Central memory CD8-positive, alpha-beta T cell (primary cell): ENCODE measurements at regions not wholly inside any gene's neighbourhood (a gene's known extent, or its start where the extent isn't known, plus 50 kb on each side); places are given as distances from the start of the nearest gene placed in this dataset.
"Not testable (repeated sequence)": the region's sequence is repeated elsewhere in the genome, so short reads cannot be mapped to it uniquely, and the experiment has no call there.

Experiments used
- ATAC-seq: fragments of 150-1000 bp; cut with Tn5 transposase; replicated peaks from 2 replicates; pipeline ENCODE4 v1.10.0; 2022; ENCODE audit warnings: mild to moderate bottlenecking, moderate FRiP score, moderate number of reproducible peaks; ENCODE audit not compliant: poor library complexity, severe bottlenecking; ENCODE audit errors: extremely low read depth
- DNase-seq, 2 donors: peaks; one replicate each; pipeline ENCODE4 v3.0.0; 2021; ENCODE audit warnings: low spot score in 2 of 2
- H3K27ac Mint-ChIP-seq: one replicate; pipeline ENCODE4 v1.8.0; 2022; ENCODE audit warnings: low read depth, mild to moderate bottlenecking, moderate library complexity, mixed read lengths
- H3K27me3 Mint-ChIP-seq: one replicate; pipeline ENCODE4 v1.8.0; 2022; ENCODE audit warnings: mixed read lengths
- H3K36me3 Mint-ChIP-seq: one replicate; pipeline ENCODE4 v1.8.0; 2022; ENCODE audit warnings: mild to moderate bottlenecking, moderate library complexity, mixed read lengths; ENCODE audit not compliant: insufficient read depth
- H3K4me1 Mint-ChIP-seq: one replicate; pipeline ENCODE4 v1.8.0; 2022; ENCODE audit warnings: mixed read lengths
- H3K4me3 Mint-ChIP-seq: one replicate; pipeline ENCODE4 v1.8.0; 2022; ENCODE audit warnings: mild to moderate bottlenecking, moderate library complexity, mixed read lengths
- H3K9me3 Mint-ChIP-seq: one replicate; pipeline ENCODE4 v1.8.0; 2022; ENCODE audit warnings: mixed read lengths

DNA sequence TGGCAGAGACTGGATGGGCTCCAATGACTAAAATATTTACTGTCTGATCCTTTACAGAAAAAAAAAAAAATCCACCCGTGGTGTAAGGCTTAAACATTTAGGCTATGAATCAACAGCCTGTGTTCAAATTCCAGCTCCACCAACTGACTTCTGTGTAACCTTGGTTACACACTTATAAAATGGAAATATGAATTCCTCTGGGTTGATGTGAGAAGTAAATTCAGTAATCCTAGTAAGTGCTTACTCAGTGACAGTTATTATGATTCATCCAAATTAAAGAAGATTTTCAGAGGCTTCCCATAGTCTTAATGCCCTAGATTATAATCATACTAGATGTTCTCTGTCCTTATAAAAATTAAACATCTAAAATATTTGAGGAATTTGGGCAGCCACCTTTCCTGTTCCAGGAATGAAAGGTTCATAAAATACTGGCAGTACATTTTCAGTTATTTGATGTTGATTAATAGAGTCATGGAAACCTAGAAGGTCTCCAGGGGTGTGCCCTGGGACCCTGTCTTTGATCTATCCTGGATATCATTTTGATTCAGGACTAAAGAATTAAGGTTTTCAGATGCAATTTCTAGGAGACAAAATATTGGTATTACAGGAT lies 180.3 kb upstream of the ZNF217 start:
- H3K27me3 Mint-ChIP-seq: no peaks in the 10 kb centered on the region
- H3K4me1 Mint-ChIP-seq: no peaks in the 10 kb centered on the region
- no peak for DNase-seq
- no peak for ATAC-seq
- H3K9me3 Mint-ChIP-seq: no peaks in the 10 kb centered on the region
- no peak overlapping the region for H3K27ac Mint-ChIP-seq
- H3K36me3 Mint-ChIP-seq: no peaks in the 10 kb centered on the region
- H3K4me3 Mint-ChIP-seq: no peak overlapping the region

GRCh38 chr20:53773066-53773791 lies 179.6 kb upstream of the ZNF217 start:
- not testable (repeated sequence) for DNase-seq, H3K9me3 Mint-ChIP-seq, H3K27me3 Mint-ChIP-seq, H3K36me3 Mint-ChIP-seq, H3K4me1 Mint-ChIP-seq, H3K4me3 Mint-ChIP-seq, H3K27ac Mint-ChIP-seq, ATAC-seq

DNA sequence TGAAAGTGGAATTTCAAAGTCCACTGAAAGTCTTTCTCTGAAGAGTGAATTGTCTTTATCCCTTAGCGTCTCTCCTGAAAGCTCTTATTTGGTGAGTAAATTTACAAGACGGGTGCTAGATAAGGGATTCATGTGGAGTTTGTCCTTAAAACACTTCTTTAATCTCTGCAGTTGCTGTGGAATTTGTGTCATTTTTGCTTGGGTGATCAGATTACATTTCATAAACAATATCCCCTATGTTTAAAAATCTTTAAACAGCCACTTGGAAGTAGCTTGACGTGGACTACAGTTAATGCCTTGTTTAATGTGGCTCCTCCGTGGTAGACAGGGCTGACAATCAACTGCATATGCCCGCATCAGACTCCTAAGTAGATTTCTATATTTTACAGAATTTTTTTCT lies 175.4 kb upstream of the ZNF217 start:
- H3K27ac Mint-ChIP-seq: peak overlapping the region; percentile 27
- H3K27me3 Mint-ChIP-seq: no peaks in the 10 kb centered on the region
- no peaks in the 10 kb centered on the region for H3K9me3 Mint-ChIP-seq
- H3K4me3 Mint-ChIP-seq: no peak overlapping the region
- peaks cover 6% of the 10 kb centered on the region for H3K4me1 Mint-ChIP-seq
- DNase-seq: no peak
- ATAC-seq: no peak
- H3K36me3 Mint-ChIP-seq: no peaks in the 10 kb centered on the region

GRCh38 chr20:53768329-53768728 lies 174.7 kb upstream of the ZNF217 start:
- H3K4me3 Mint-ChIP-seq: no peak overlapping the region
- H3K27ac Mint-ChIP-seq: no peak overlapping the region
- H3K9me3 Mint-ChIP-seq: no peaks in the 10 kb centered on the region
- DNase-seq: no peak
- peaks cover 6% of the 10 kb centered on the region for H3K4me1 Mint-ChIP-seq
- no peak for ATAC-seq
- no peaks in the 10 kb centered on the region for H3K27me3 Mint-ChIP-seq
- no peaks in the 10 kb centered on the region for H3K36me3 Mint-ChIP-seq

- H3K27ac Mint-ChIP-seq: no peak overlapping the region
- H3K9me3 Mint-ChIP-seq: no peaks in the 10 kb centered on the region
- H3K4me3 Mint-ChIP-seq: no peak overlapping the region
- no peak for ATAC-seq
- H3K4me1 Mint-ChIP-seq: peaks cover 6% of the 10 kb centered on the region
- no peak for DNase-seq
- no peaks in the 10 kb centered on the region for H3K27me3 Mint-ChIP-seq
- no peaks in the 10 kb centered on the region for H3K36me3 Mint-ChIP-seq
Observed at GRCh38 chr20:53767206-53767930, 173.7 kb upstream of the ZNF217 start.

GRCh38 chr20:53764415-53764800 lies 170.8 kb upstream of the ZNF217 start:
- no peak for ATAC-seq
- no peak overlapping the region for H3K27ac Mint-ChIP-seq
- H3K4me1 Mint-ChIP-seq: peaks cover 6% of the 10 kb centered on the region

DNA sequence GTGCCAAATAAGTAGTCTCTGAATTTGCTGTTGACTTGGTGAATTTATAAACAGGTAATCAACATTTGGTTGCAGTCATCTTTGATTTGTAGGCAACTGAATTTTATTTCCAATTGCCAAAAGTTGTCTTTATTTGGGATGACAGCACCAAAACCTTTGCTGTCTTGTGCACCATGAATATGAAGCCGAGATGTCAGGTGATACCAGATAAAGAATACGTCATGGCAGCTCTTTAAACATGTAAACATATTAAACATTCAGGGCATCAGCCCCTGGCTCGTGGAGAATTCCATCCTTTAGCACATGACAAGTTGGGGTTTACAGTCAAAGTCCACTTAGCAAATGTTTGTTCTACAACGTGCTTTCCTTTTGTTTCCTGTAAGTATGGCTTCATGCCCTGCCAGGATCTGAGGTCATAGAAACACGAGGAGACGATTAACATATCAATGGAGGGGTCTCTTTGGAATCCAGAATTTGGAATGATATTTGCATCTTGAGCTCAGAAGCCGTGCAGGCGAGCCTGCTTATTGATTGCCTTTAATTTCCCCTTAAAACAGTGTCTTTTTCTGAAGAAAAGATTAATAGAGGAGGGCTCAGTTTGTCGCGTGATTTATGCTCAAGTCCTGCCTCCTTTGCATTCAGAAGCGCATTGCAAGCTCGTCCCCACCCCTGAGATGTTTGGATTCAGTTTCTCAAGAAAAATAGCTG lies 170.2 kb upstream of the ZNF217 start:
- DNase-seq: no peak
- no peak for ATAC-seq
- H3K27me3 Mint-ChIP-seq: no peaks in the 10 kb centered on the region

More at GRCh38 chr20:53764415-53764800, 170.8 kb upstream of the ZNF217 start:
- H3K36me3 Mint-ChIP-seq: no peaks in the 10 kb centered on the region
- H3K4me3 Mint-ChIP-seq: no peak overlapping the region
- DNase-seq: no peak
- no peaks in the 10 kb centered on the region for H3K9me3 Mint-ChIP-seq
- H3K27me3 Mint-ChIP-seq: no peaks in the 10 kb centered on the region

GRCh38 chr20:53762423-53762798 lies 168.8 kb upstream of the ZNF217 start:
- not testable (repeated sequence) for H3K4me3 Mint-ChIP-seq, H3K4me1 Mint-ChIP-seq, H3K9me3 Mint-ChIP-seq, H3K27ac Mint-ChIP-seq, ATAC-seq, H3K27me3 Mint-ChIP-seq, DNase-seq, H3K36me3 Mint-ChIP-seq

More for the DNA sequence above, 170.2 kb upstream of the ZNF217 start:
- Mint-ChIP-seq H3K9me3 (no peaks in the 10 kb centered on the region), H3K27ac (no peak overlapping the region), H3K36me3 (no peaks in the 10 kb centered on the region), H3K4me3 (no peak overlapping the region), H3K4me1 (peaks cover 6% of the 10 kb centered on the region)

- Mint-ChIP-seq H3K4me1 (no peaks in the 10 kb centered on the region), H3K4me3 (no peak overlapping the region), H3K27ac (no peak overlapping the region), H3K27me3 (no peaks in the 10 kb centered on the region), H3K36me3 (peaks cover 2% of the 10 kb centered on the region), H3K9me3 (no peaks in the 10 kb centered on the region)
- ATAC-seq (no peak), DNase-seq (no peak)
Observed at GRCh38 chr20:53760025-53760441, 166.4 kb upstream of the ZNF217 start.

DNA sequence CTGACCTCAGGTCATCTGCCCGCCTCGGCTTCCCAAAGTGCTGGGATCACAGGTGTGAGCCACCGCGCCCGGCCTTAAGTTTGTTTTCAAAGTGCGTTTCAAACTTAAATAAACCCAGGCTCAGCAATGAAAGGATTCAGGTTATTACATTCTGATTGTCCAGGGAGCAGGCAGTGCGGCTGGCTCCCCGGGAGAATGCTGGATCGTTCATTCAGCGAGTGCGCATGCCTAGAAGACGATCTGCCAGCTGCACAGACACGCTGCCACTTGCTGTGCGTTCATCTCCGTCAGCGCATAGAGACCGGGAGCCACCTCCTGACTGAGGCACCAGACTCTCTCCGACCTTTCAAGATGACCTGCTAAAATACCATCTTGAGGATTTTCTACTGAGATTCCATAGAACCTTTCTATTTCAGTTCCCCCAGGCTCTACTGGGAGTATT lies 163.9 kb upstream of the ZNF217 start:
- Mint-ChIP-seq H3K27me3 (no peaks in the 10 kb centered on the region), H3K36me3 (peaks cover 3% of the 10 kb centered on the region), H3K9me3 (no peaks in the 10 kb centered on the region), H3K4me3 (no peak overlapping the region), H3K4me1 (peaks cover 17% of the 10 kb centered on the region), H3K27ac (no peak overlapping the region)
- no peak for DNase-seq
- ATAC-seq: no peak

- no peak overlapping the region for H3K27ac Mint-ChIP-seq
- no peaks in the 10 kb centered on the region for H3K27me3 Mint-ChIP-seq
- H3K4me3 Mint-ChIP-seq: no peak overlapping the region
- no peaks in the 10 kb centered on the region for H3K9me3 Mint-ChIP-seq
- DNase-seq (no peak), ATAC-seq (no peak)
- peaks cover 8% of the 10 kb centered on the region for H3K36me3 Mint-ChIP-seq
- H3K4me1 Mint-ChIP-seq: peaks cover 33% of the 10 kb centered on the region
Observed at GRCh38 chr20:53755733-53756531, 162.3 kb upstream of the ZNF217 start.

DNA sequence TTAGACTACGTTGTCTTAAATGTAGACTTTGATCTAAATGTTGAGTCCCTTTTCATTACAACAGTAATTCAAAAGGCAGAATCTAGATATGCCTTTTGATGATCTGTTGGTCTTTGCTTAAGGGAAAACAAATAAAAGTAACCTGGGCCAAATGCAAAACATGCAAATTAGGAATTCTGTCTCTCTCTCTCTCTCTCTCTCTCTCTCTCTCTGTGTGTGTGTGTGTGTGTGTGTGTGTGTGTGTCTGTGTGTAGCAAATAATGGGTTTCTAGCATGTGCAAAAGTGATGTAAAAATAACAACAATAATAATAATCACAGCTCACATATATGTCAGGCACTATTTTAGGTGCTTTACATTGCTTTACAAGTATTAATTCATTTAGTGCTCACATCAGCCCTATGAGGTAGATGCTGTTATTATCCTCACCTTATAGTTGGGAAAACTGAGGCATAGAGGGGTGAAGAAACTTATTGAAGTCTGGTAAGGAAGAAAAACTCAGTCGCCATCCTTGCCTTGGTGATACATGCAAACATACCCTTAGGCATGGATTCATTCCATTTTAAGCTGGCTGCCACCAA lies 160.3 kb upstream of the ZNF217 start:
- Mint-ChIP-seq H3K4me3 (peak overlapping the region; percentile 45), H3K36me3 (peaks cover 8% of the 10 kb centered on the region), H3K4me1 (peaks cover 38% of the 10 kb centered on the region), H3K27ac (peak overlapping the region; percentile 93), H3K9me3 (no peaks in the 10 kb centered on the region), H3K27me3 (no peaks in the 10 kb centered on the region)
- ATAC-seq (no peak), DNase-seq (no peak)
